DND-41 (cell line): ENCODE measurements at regions not wholly inside any gene's neighbourhood (a gene's known extent, or its start where the extent isn't known, plus 50 kb on each side); places are given as distances from the start of the nearest gene placed in this dataset.

Experiments used
- CTCF ChIP-seq: IDR thresholded peaks from 2 replicates; pipeline ENCODE4 v1.5.1; 2012; ENCODE audit warnings: borderline replicate concordance, low read length, moderate library complexity, mild to moderate bottlenecking; ENCODE audit not compliant: poor library complexity, severe bottlenecking; ENCODE audit errors: extremely low read depth
- EZH2 ChIP-seq: IDR thresholded peaks from 3 replicates; pipeline ENCODE4 v1.6.1; 2012; ENCODE audit warnings: borderline replicate concordance, low read depth, mild to moderate bottlenecking, moderate library complexity, low read length, inconsistent platforms; ENCODE audit not compliant: severe bottlenecking

- TF ChIP-seq CTCF (no peak), EZH2 (no peak)
Measured at GRCh38 chr6:51533962-51534361, 553.5 kb downstream of the PKHD1 start.
